ENCODE measurements at regions not wholly inside any gene's neighbourhood (a gene's known extent, or its start where the extent isn't known, plus 50 kb on each side); places are given as distances from the start of the nearest gene placed in this dataset.

- DNase-seq, result no peak
Measured at GRCh38 chr2:6562771-6563170, 302.9 kb downstream of the CMPK2 start.

- DNase-seq, result no peak
Measured at GRCh38 chr2:6564326-6564725, 301.4 kb downstream of the CMPK2 start.

GRCh38 chr2:6574121-6574520 lies 291.6 kb downstream of the CMPK2 start:
- DNase-seq, result no peak

- no peak for DNase-seq
Measured at GRCh38 chr2:6576302-6576701, 289.4 kb downstream of the CMPK2 start.

- DNase-seq, result no peak
Measured at GRCh38 chr2:6577960-6578359, 287.7 kb downstream of the CMPK2 start.

- no peak for DNase-seq
Measured at GRCh38 chr2:6578416-6578815, 287.3 kb downstream of the CMPK2 start.

- no peak for DNase-seq
Measured at GRCh38 chr2:6579281-6579680, 286.4 kb downstream of the CMPK2 start.

GRCh38 chr2:6580982-6581381 lies 284.7 kb downstream of the CMPK2 start:
- no peak for DNase-seq

- no peak for DNase-seq
Measured at GRCh38 chr2:6589150-6589549, 276.6 kb downstream of the CMPK2 start.

- no peak for DNase-seq
Measured at GRCh38 chr2:6590442-6590841, 275.3 kb downstream of the CMPK2 start.

- DNase-seq, result no peak
Measured at GRCh38 chr2:6602471-6602870, 263.2 kb downstream of the CMPK2 start.

- no peak for DNase-seq
Measured at GRCh38 chr2:6605836-6606505, 259.7 kb downstream of the CMPK2 start.

- no peak for DNase-seq
Measured at GRCh38 chr2:6617794-6618193, 247.9 kb downstream of the CMPK2 start.

GRCh38 chr2:6618201-6618600 lies 247.5 kb downstream of the CMPK2 start:
- DNase-seq, result no peak

- no peak for DNase-seq
Measured at GRCh38 chr2:6623746-6624145, 242.0 kb downstream of the CMPK2 start.

- DNase-seq, result no peak
Measured at GRCh38 chr2:6626401-6627012, 239.2 kb downstream of the CMPK2 start.

GRCh38 chr2:6627316-6627715 lies 238.4 kb downstream of the CMPK2 start:
- DNase-seq, result no peak

GRCh38 chr2:6630209-6630608 lies 235.5 kb downstream of the CMPK2 start:
- no peak for DNase-seq

GRCh38 chr2:6635296-6635695 lies 230.4 kb downstream of the CMPK2 start:
- no peak for DNase-seq

GRCh38 chr2:6637330-6637729 lies 228.4 kb downstream of the CMPK2 start:
- DNase-seq, result no peak

- no peak for DNase-seq
Measured at GRCh38 chr2:6639929-6640620, 225.6 kb downstream of the CMPK2 start.

GRCh38 chr2:6640621-6641015 lies 225.1 kb downstream of the CMPK2 start:
- no peak for DNase-seq

GRCh38 chr2:6641956-6642355 lies 223.8 kb downstream of the CMPK2 start:
- DNase-seq, result no peak

GRCh38 chr2:6644261-6644660 lies 221.4 kb downstream of the CMPK2 start:
- no peak for DNase-seq

Measured in activated CD4-positive, CD25-positive, alpha-beta regulatory T cell (primary cell).